HEK293T (cell line): ENCODE measurements at regions not wholly inside any gene's neighbourhood (a gene's known extent, or its start where the extent isn't known, plus 50 kb on each side); places are given as distances from the start of the nearest gene placed in this dataset.

Source experiments
- ARNT ChIP-seq: fragments of 450-650 bp; IDR thresholded peaks from 2 replicates; pipeline ENCODE4 v1.6.1; 2017; ENCODE audit warnings: mild to moderate bottlenecking
- BHLHE40 ChIP-seq: fragments of 450-650 bp; IDR thresholded peaks from 2 replicates; pipeline ENCODE4 v1.6.1; 2016; ENCODE audit warnings: mild to moderate bottlenecking, moderate library complexity, borderline replicate concordance
- CTBP1 ChIP-seq: fragments of 450-650 bp; IDR thresholded peaks from 2 replicates; pipeline ENCODE4 v1.6.1; 2016; ENCODE audit warnings: borderline replicate concordance
- ELF4 ChIP-seq: fragments of 450-650 bp; IDR thresholded peaks from 2 replicates; pipeline ENCODE4 v1.6.1; 2017; ENCODE audit warnings: antibody characterized with exemption
- FOXA1 ChIP-seq: fragments of 450-650 bp; IDR thresholded peaks from 2 replicates; pipeline ENCODE4 v1.6.1; 2016; ENCODE audit warnings: mild to moderate bottlenecking
- FOXK2 ChIP-seq: fragments of 450-650 bp; IDR thresholded peaks from 2 replicates; pipeline ENCODE4 v1.6.1; 2016; ENCODE audit warnings: mild to moderate bottlenecking
- L3MBTL2 ChIP-seq: fragments of 450-650 bp; conservative IDR thresholded peaks from 2 replicates; pipeline ENCODE4 v1.6.1; 2016; ENCODE audit warnings: mild to moderate bottlenecking
- LEF1 ChIP-seq: fragments of 450-650 bp; IDR thresholded peaks from 2 replicates; pipeline ENCODE4 v1.6.1; 2017; ENCODE audit warnings: mild to moderate bottlenecking, borderline replicate concordance
- NFRKB ChIP-seq: fragments of 450-650 bp; IDR thresholded peaks from 2 replicates; pipeline ENCODE4 v1.6.1; 2016; ENCODE audit warnings: mild to moderate bottlenecking, moderate library complexity
- SP1 ChIP-seq: fragments of 450-650 bp; IDR thresholded peaks from 2 replicates; pipeline ENCODE4 v1.6.1; 2017
- SUZ12 ChIP-seq: fragments of 450-650 bp; IDR thresholded peaks from 2 replicates; pipeline ENCODE4 v1.6.1; 2016; ENCODE audit warnings: mild to moderate bottlenecking
- TARDBP ChIP-seq: fragments of 450-650 bp; IDR thresholded peaks from 2 replicates; pipeline ENCODE4 v1.6.1; 2016
- ZNF384 ChIP-seq: fragments of 450-650 bp; IDR thresholded peaks from 2 replicates; pipeline ENCODE4 v1.6.1; 2016
- TF ChIP-seq, protein P1 (sequence below): fragments of 450-650 bp; IDR thresholded peaks from 2 replicates; pipeline ENCODE4 v1.6.1; 2016

DNA sequence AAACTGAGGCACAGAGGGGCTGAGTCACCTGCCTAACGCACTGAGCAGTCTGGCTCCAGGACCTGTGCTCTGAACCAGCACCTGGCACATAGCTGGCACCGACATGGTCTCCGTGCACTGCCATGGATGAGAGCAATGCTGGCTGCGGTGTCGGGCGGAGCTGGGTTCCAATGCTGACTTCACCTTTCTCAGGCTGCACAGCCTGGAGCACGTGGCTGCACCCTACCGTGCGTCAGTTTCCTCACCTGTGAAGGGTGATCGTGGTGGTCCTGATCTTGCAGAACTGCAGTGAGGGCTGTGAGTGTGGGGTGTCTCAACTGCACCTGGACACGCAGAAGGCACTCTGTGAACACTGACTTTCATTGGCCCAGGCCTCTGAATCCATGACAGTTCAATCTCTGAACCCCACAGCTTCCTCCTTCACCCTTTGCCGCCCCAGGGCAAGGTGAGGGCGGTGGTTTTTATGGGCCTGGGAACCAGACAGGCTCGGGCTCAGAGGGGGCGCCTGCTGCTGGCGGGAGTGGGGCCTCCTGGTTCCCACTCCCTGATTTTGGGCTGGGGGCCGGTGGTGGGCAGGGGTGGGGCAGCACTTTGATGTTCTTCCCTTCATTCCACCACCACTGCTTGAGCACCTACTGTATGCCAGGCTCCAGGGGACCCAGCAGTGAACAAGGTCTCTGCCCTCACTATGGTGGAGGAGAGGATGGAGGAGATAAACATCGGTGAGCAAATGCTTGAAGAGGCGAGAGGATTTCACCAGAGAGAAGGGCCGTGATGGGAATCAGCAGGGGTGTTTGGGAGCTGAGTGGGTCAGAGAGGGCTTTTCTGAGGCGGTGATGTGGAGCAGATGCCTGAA, 102.9 kb downstream of the CEBPB start:
- no peak for TF ChIP-seq ZNF384
- TF ChIP-seq SP1: no peak
- no peak for TF ChIP-seq CTBP1
- TF ChIP-seq BHLHE40: no peak
- no peak for TF ChIP-seq TARDBP
- no peak for TF ChIP-seq FOXK2
- TF ChIP-seq SUZ12: no peak
- TF ChIP-seq, protein P1, sequence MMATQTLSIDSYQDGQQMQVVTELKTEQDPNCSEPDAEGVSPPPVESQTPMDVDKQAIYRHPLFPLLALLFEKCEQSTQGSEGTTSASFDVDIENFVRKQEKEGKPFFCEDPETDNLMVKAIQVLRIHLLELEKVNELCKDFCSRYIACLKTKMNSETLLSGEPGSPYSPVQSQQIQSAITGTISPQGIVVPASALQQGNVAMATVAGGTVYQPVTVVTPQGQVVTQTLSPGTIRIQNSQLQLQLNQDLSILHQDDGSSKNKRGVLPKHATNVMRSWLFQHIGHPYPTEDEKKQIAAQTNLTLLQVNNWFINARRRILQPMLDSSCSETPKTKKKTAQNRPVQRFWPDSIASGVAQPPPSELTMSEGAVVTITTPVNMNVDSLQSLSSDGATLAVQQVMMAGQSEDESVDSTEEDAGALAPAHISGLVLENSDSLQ: no peak
- no peak for TF ChIP-seq LEF1
- no peak for TF ChIP-seq ARNT
- no peak for TF ChIP-seq L3MBTL2
- TF ChIP-seq ELF4: no peak
- TF ChIP-seq FOXA1: no peak
- no peak for TF ChIP-seq NFRKB
